DND-41 (cell line): ENCODE measurements at regions not wholly inside any gene's neighbourhood (a gene's known extent, or its start where the extent isn't known, plus 50 kb on each side); places are given as distances from the start of the nearest gene placed in this dataset.

Experiments used
- ATAC-seq: fragments of 200-7000 bp; cut with Tn5 transposase; 3 replicates; pipeline ENCODE4 v1.9.1; 2021; ENCODE audit warnings: low read depth; ENCODE audit not compliant: insufficient read depth
- DNase-seq: peaks from one replicate; pipeline ENCODE4 v3.0.0-alpha.2; 2020
- H2AFZ ChIP-seq: 2 replicates; pipeline ENCODE4 v1.6.0; 2012; ENCODE audit warnings: low read depth, low read length
- H3K27ac ChIP-seq: 2 replicates; pipeline ENCODE4 v1.5.1; 2012; ENCODE audit warnings: low read length, inconsistent platforms
- H3K27me3 ChIP-seq: fragments of 200-600 bp; sonication (generic); 2 replicates; pipeline ENCODE4 v1.6.0; 2012; ENCODE audit warnings: low read length, mild to moderate bottlenecking, inconsistent platforms; ENCODE audit not compliant: insufficient read depth, poor library complexity
- H3K36me3 ChIP-seq: 2 replicates; pipeline ENCODE4 v1.5.1; 2012; ENCODE audit warnings: low read length, inconsistent platforms; ENCODE audit not compliant: insufficient read depth
- H3K4me1 ChIP-seq: 2 replicates; pipeline ENCODE4 v1.5.1; 2012; ENCODE audit warnings: mild to moderate bottlenecking, low read length; ENCODE audit not compliant: insufficient read depth
- H3K4me2 ChIP-seq: 2 replicates; pipeline ENCODE4 v1.6.0; 2012; ENCODE audit warnings: mild to moderate bottlenecking, moderate library complexity, low read length, inconsistent platforms; ENCODE audit not compliant: insufficient read depth
- H3K4me3 ChIP-seq, 2 experiments: fragments of 200-600 bp in 1 of 2; shearing (Covaris generic) in 1 of 2; 2 replicates each; pipeline ENCODE4 v1.5.1; 2012 to 2016; ENCODE audit warnings: inconsistent platforms in 2 of 2, low read length in 2 of 2, mild to moderate bottlenecking in 2 of 2, low read depth in 1 of 2, moderate library complexity in 1 of 2
- H3K79me2 ChIP-seq: 2 replicates; pipeline ENCODE4 v1.6.0; 2012; ENCODE audit warnings: low read length, inconsistent platforms; ENCODE audit not compliant: insufficient read depth
- H3K9ac ChIP-seq: 2 replicates; pipeline ENCODE4 v1.6.0; 2012; ENCODE audit warnings: low read depth, mild to moderate bottlenecking, inconsistent platforms, low read length, moderate library complexity
- H3K9me3 ChIP-seq: 2 replicates; pipeline ENCODE4 v1.5.1; 2012; ENCODE audit warnings: low read length, moderate library complexity, mild to moderate bottlenecking, inconsistent platforms; ENCODE audit not compliant: insufficient read depth, severe bottlenecking
- H4K20me1 ChIP-seq: 2 replicates; pipeline ENCODE4 v1.6.0; 2012; ENCODE audit warnings: low read length; ENCODE audit not compliant: insufficient read depth
- EZH2 ChIP-seq: IDR thresholded peaks from 3 replicates; pipeline ENCODE4 v1.6.1; 2012; ENCODE audit warnings: borderline replicate concordance, low read depth, mild to moderate bottlenecking, moderate library complexity, low read length, inconsistent platforms; ENCODE audit not compliant: severe bottlenecking
- TF ChIP-seq, protein P1 (sequence below): IDR thresholded peaks from 2 replicates; pipeline ENCODE4 v1.5.1; 2012; ENCODE audit warnings: borderline replicate concordance, low read length, moderate library complexity, mild to moderate bottlenecking; ENCODE audit not compliant: poor library complexity, severe bottlenecking; ENCODE audit errors: extremely low read depth

DNA sequence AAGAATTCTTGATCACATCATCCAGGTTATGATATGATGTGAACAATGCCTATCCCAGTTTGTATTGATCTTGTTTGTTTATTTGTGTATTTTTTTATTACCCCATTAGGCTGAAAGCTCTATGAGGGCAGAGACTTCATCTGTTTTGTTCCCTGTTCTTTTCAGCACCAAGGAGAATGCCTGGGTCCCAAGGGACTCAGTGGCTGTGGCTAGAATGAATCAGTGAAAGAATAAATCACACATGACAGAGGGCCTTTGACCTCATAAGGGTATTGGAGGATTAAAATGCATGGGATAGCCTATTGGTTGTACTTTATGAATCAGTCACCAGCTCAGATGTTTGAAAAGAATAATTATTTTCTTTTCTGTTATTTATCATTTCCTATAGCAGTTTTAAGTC, 292.2 kb downstream of the GAS1 start:
- Histone ChIP-seq H2AFZ (no peak overlapping the region), H3K36me3 (no peaks in the 10 kb centered on the region), H3K27ac (no peak overlapping the region), H3K79me2 (no peaks in the 10 kb centered on the region), H3K9me3 (no peaks in the 10 kb centered on the region), H3K9ac (no peak overlapping the region), H3K4me2 (no peak overlapping the region), H3K27me3 (no peaks in the 10 kb centered on the region), H3K4me3 (no peak overlapping the region), H3K4me1 (0 out of 2 replicates have a peak, but pooled peaks cover 5% of the 10 kb centered on the region), H4K20me1 (no peaks in the 10 kb centered on the region)
- no peak for DNase-seq
- TF ChIP-seq, protein P1, sequence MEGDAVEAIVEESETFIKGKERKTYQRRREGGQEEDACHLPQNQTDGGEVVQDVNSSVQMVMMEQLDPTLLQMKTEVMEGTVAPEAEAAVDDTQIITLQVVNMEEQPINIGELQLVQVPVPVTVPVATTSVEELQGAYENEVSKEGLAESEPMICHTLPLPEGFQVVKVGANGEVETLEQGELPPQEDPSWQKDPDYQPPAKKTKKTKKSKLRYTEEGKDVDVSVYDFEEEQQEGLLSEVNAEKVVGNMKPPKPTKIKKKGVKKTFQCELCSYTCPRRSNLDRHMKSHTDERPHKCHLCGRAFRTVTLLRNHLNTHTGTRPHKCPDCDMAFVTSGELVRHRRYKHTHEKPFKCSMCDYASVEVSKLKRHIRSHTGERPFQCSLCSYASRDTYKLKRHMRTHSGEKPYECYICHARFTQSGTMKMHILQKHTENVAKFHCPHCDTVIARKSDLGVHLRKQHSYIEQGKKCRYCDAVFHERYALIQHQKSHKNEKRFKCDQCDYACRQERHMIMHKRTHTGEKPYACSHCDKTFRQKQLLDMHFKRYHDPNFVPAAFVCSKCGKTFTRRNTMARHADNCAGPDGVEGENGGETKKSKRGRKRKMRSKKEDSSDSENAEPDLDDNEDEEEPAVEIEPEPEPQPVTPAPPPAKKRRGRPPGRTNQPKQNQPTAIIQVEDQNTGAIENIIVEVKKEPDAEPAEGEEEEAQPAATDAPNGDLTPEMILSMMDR: no peak
- no peak for ATAC-seq

DNA sequence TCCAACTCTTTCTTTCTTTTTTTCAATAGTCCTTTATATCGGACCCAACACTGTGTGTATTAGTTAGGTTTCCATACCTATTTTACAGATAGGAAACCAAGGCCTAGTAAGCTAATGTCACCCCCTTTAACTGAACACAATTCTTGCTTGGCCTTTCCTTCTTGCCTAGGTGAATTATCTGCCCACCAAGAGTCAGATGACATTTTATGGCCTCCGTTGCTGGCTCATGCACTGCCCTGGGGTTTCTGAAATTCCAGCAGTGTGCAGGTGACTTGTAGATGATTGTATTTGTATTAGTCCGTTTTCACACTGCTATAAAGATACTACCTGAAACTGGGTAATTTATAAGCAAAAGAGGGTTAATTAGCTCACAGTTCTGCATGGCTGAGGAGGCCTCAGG, 293.8 kb downstream of the GAS1 start:
- Histone ChIP-seq H3K36me3 (no peaks in the 10 kb centered on the region), H4K20me1 (no peaks in the 10 kb centered on the region), H3K27me3 (no peaks in the 10 kb centered on the region), H3K9me3 (no peaks in the 10 kb centered on the region), H3K4me1 (no peaks in the 10 kb centered on the region), H3K79me2 (no peaks in the 10 kb centered on the region), H3K27ac (no peak overlapping the region), H3K4me2 (no peak overlapping the region), H3K9ac (no peak overlapping the region), H2AFZ (no peak overlapping the region), H3K4me3 (no peak overlapping the region)
- no peak for ATAC-seq
- DNase-seq: no peak
- TF ChIP-seq, protein P1: no peak
- TF ChIP-seq EZH2: no peak

DNA sequence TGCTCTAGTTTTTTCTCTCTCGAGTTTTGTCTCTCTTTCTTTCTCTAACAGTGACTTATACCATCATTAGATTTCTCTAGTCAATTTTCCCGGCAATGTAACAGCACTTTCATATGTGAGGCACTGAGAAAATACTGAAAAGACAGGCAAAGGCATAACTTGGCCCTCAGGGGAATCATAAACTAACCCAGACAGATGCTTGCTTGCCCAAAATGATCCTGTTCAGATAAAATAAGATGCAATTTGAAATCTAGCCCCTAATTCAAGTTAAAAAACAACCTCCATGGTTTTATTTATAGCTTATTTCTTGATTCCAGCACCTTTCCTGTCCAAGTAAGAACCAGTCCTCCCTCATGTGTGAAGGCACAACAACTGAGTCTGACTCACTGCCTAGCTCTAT, 294.6 kb downstream of the GAS1 start:
- Histone ChIP-seq H3K9me3 (no peaks in the 10 kb centered on the region), H3K27ac (no peak overlapping the region), H3K4me1 (no peaks in the 10 kb centered on the region), H3K4me3 (no peak overlapping the region), H3K4me2 (no peak overlapping the region), H3K27me3 (no peaks in the 10 kb centered on the region), H3K79me2 (no peaks in the 10 kb centered on the region), H3K9ac (no peak overlapping the region), H4K20me1 (no peaks in the 10 kb centered on the region), H3K36me3 (no peaks in the 10 kb centered on the region), H2AFZ (no peak overlapping the region)
- ATAC-seq (no peak), DNase-seq (no peak)
- TF ChIP-seq, protein P1: no peak
- TF ChIP-seq EZH2: no peak

DNA sequence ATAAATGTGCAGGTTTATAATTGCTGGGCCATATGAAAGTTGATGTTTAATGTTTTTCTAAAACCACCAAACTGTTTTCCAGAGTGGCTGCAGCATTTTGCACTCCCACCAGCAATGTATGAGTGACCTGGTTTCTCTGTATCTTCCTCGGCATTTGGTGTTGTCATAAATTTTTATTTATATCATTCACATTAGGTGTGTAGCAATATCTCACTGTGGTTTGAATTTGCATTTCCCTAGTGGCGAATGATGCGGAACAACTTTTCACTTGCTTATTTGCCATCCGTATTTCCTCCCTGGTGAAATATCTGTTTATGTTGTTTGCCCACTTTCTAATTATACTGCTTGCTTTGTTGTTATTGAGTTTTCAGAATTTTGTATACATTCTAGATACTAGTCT, 295.7 kb upstream of the TUT7 start:
- H3K36me3 ChIP-seq: no peaks in the 10 kb centered on the region
- H4K20me1 ChIP-seq: no peaks in the 10 kb centered on the region
- H3K79me2 ChIP-seq: no peaks in the 10 kb centered on the region
- no peak overlapping the region for H3K4me2 ChIP-seq
- TF ChIP-seq, protein P1: no peak
- TF ChIP-seq EZH2: no peak
- H3K9ac ChIP-seq: no peak overlapping the region
- H3K27me3 ChIP-seq: no peaks in the 10 kb centered on the region
- no peak for DNase-seq
- H3K27ac ChIP-seq: no peak overlapping the region
- H3K4me1 ChIP-seq: no peaks in the 10 kb centered on the region
- H3K4me3 ChIP-seq: no peak overlapping the region
- no peak overlapping the region for H2AFZ ChIP-seq
- H3K9me3 ChIP-seq: no peaks in the 10 kb centered on the region
- ATAC-seq: no peak
